Thyroid gland (tissue), 4 donors: ENCODE measurements at regions not wholly inside any gene's neighbourhood (a gene's known extent, or its start where the extent isn't known, plus 50 kb on each side); places are given as distances from the start of the nearest gene placed in this dataset.

ENCODE experiments used
- DNase-seq, 2 donors: peaks; one replicate each; pipeline ENCODE4 v3.0.0-alpha.2; 2019
- H3K27ac ChIP-seq, 3 donors: fragments of 200-600 bp; sonication (generic); 1 replicate in 2 of 3; 2 replicates in 1 of 3; pipeline ENCODE4 v1.5.1; 2016 to 2019; ENCODE audit warnings: mild to moderate bottlenecking in 1 of 3, moderate library complexity in 1 of 3
- H3K27me3 ChIP-seq: fragments of 200-600 bp; sonication (generic); one replicate; pipeline ENCODE4 v1.5.1; 2019
- H3K36me3 ChIP-seq, 2 donors: fragments of 200-600 bp; sonication (generic); one replicate each; pipeline ENCODE4 v1.5.1; 2016 to 2019
- H3K4me1 ChIP-seq, 2 donors: fragments of 200-600 bp; sonication (generic); one replicate each; pipeline ENCODE4 v1.5.1; 2017 to 2019
- H3K4me3 ChIP-seq, 3 donors: fragments of 200-600 bp; sonication (generic); replicated peaks in 1 of 3; 1 replicate in 2 of 3; 2 replicates in 1 of 3; pipeline ENCODE4 v1.5.1; 2016; ENCODE audit warnings: mild to moderate bottlenecking in 1 of 3
- H3K9me3 ChIP-seq: fragments of 200-600 bp; sonication (generic); one replicate; pipeline ENCODE4 v1.5.1; 2017
- CTCF ChIP-seq, 6 experiments: fragments of 200-600 bp in 3 of 6; fragments of 450-650 bp in 3 of 6; sonication (generic) in 3 of 6; IDR thresholded peaks; one replicate each; pipeline ENCODE4 v1.5.1; 2016 to 2019; ENCODE audit warnings: antibody characterized with exemption in 6 of 6, mild to moderate bottlenecking in 2 of 6, inconsistent platforms in 1 of 6, moderate library complexity in 1 of 6
- POLR2A ChIP-seq, 2 donors: fragments of 450-650 bp; IDR thresholded peaks; one replicate each; pipeline ENCODE4 v1.6.1; 2017; ENCODE audit warnings: antibody characterized with exemption in 2 of 2, mild to moderate bottlenecking in 2 of 2, moderate library complexity in 1 of 2
- WGBS, 2 donors: methylation state at CpG; one replicate each; pipeline ENCODE4 v1.1.5; 2017; 5-methylcytosine and 5-hydroxymethylcytosine counted together
- intact Hi-C: fragments of 100-400 bp; cut with DNase I; formaldehyde crosslinking; loops from one replicate; pipeline ENCODE4 v1.15.1; 2023

GRCh38 chrX:69051901-69052300, 113.4 kb downstream of the PJA1 start:
- H3K27me3 ChIP-seq, result no peaks in the 10 kb centered on the region
- H3K36me3 ChIP-seq, result no peaks in the 10 kb centered on the region
- no peaks in the 10 kb centered on the region for H3K4me1 ChIP-seq
- H3K4me3 ChIP-seq, result no peak overlapping the region
- intact Hi-C loops, result no loop called here
- TF ChIP-seq POLR2A (IDR thresholded peaks at IDR 0.05) (no peak), CTCF (IDR thresholded peaks at IDR 0.05) (no peak)
- WGBS, 2 donors, result 82 to 88% methylated on average over 3 of the region's 3 CpGs
- no peak overlapping the region for H3K27ac ChIP-seq
- DNase-seq, result no peak
- no peaks in the 10 kb centered on the region for H3K9me3 ChIP-seq

- no peaks in the 10 kb centered on the region for H3K27me3 ChIP-seq
- TF ChIP-seq POLR2A (IDR thresholded peaks at IDR 0.05) (no peak), CTCF (IDR thresholded peaks at IDR 0.05) (no peak)
- H3K9me3 ChIP-seq, result no peaks in the 10 kb centered on the region
- no peak overlapping the region for H3K4me3 ChIP-seq
- H3K36me3 ChIP-seq, result no peaks in the 10 kb centered on the region
- 85 to 92% methylated on average over 4 of the region's 4 CpGs for WGBS, 2 donors
- intact Hi-C loops, result no loop called here
- no peaks in the 10 kb centered on the region for H3K4me1 ChIP-seq
- no peak for DNase-seq
- no peak overlapping the region for H3K27ac ChIP-seq
Observed at GRCh38 chrX:69050051-69050765, 115.0 kb downstream of the PJA1 start.

- no peak for TF ChIP-seq CTCF (IDR thresholded peaks at IDR 0.05)
- TF ChIP-seq POLR2A (IDR thresholded peaks at IDR 0.05), result no peak
- intact Hi-C loops, result no loop called here
- H3K36me3 ChIP-seq, result no peaks in the 10 kb centered on the region
- no peak overlapping the region for H3K27ac ChIP-seq
- no peak overlapping the region for H3K4me3 ChIP-seq
- no peaks in the 10 kb centered on the region for H3K4me1 ChIP-seq
- H3K9me3 ChIP-seq, result no peaks in the 10 kb centered on the region
- no peak for DNase-seq
- 90 to 100% methylated on average over 1 of the region's 1 CpG for WGBS, 2 donors
- no peaks in the 10 kb centered on the region for H3K27me3 ChIP-seq
Observed at GRCh38 chrX:69046996-69047490, 118.2 kb downstream of the PJA1 start.

GRCh38 chrX:69045616-69046345, 119.5 kb downstream of the PJA1 start:
- TF ChIP-seq POLR2A (IDR thresholded peaks at IDR 0.05) (no peak), CTCF (IDR thresholded peaks at IDR 0.05) (no peak)
- no peak overlapping the region for H3K27ac ChIP-seq
- no peaks in the 10 kb centered on the region for H3K4me1 ChIP-seq
- DNase-seq, result no peak
- intact Hi-C loops, result no loop called here
- H3K9me3 ChIP-seq, result no peaks in the 10 kb centered on the region
- no peaks in the 10 kb centered on the region for H3K27me3 ChIP-seq
- H3K36me3 ChIP-seq, result no peaks in the 10 kb centered on the region
- H3K4me3 ChIP-seq, result no peak overlapping the region
- WGBS, 2 donors, result 100% methylated on average over 1 to 2 of the region's 2 CpGs

- WGBS, 2 donors, result 94 to 97% methylated on average over 1 of the region's 1 CpG
- TF ChIP-seq POLR2A (IDR thresholded peaks at IDR 0.05) (no peak), CTCF (IDR thresholded peaks at IDR 0.05) (no peak)
- no peak for DNase-seq
- H3K27ac ChIP-seq, result no peak overlapping the region
- no peaks in the 10 kb centered on the region for H3K9me3 ChIP-seq
- H3K27me3 ChIP-seq, result no peaks in the 10 kb centered on the region
- intact Hi-C loops, result no loop called here
- H3K4me1 ChIP-seq, result no peaks in the 10 kb centered on the region
- no peak overlapping the region for H3K4me3 ChIP-seq
- no peaks in the 10 kb centered on the region for H3K36me3 ChIP-seq
Observed at GRCh38 chrX:69038816-69039215, 126.4 kb downstream of the PJA1 start.
